Small intestine (tissue), 7 donors: ENCODE measurements at regions not wholly inside any gene's neighbourhood (a gene's known extent, or its start where the extent isn't known, plus 50 kb on each side); places are given as distances from the start of the nearest gene placed in this dataset.

Experiments used
- DNase-seq, 2 donors: peaks; one replicate each; pipeline versions ENCODE4 v3.0.0 to v3.0.0-alpha.2; 2013
- FAIRE-seq: peaks from 2 replicates; lab custom pipeline; 2012; peaks lifted over from hg19 to GRCh38; lab: Jason Lieb, UNC
- H3K27ac ChIP-seq, 3 donors: one replicate each; pipeline ENCODE4 v1.5.1; 2013; ENCODE audit warnings: low read length in 2 of 3, mild to moderate bottlenecking in 2 of 3, control low read depth in 1 of 3, inconsistent platforms in 1 of 3, low read depth in 1 of 3, moderate library complexity in 1 of 3
- H3K27me3 ChIP-seq, 3 donors: one replicate each; pipeline ENCODE4 v1.6.1; 2013; ENCODE audit warnings: low read length in 3 of 3, inconsistent platforms in 1 of 3; ENCODE audit not compliant: control insufficient read depth in 3 of 3, insufficient read depth in 3 of 3
- H3K36me3 ChIP-seq, 3 donors: one replicate each; pipeline ENCODE4 v1.6.1; 2013; ENCODE audit warnings: low read length in 3 of 3, inconsistent platforms in 1 of 3, low read depth in 1 of 3, mild to moderate bottlenecking in 1 of 3, moderate library complexity in 1 of 3; ENCODE audit not compliant: control insufficient read depth in 3 of 3, insufficient read depth in 2 of 3
- H3K4me1 ChIP-seq, 3 donors: one replicate each; pipeline ENCODE4 v1.6.1; 2013; ENCODE audit warnings: low read length in 2 of 3, inconsistent platforms in 1 of 3, low read depth in 1 of 3, mild to moderate bottlenecking in 1 of 3, moderate library complexity in 1 of 3; ENCODE audit not compliant: control insufficient read depth in 3 of 3, insufficient read depth in 2 of 3
- H3K4me3 ChIP-seq, 3 donors: one replicate each; pipeline ENCODE4 v1.5.1; 2013; ENCODE audit warnings: low read length in 3 of 3, control low read depth in 1 of 3, inconsistent platforms in 1 of 3, low read depth in 1 of 3, mild to moderate bottlenecking in 1 of 3, moderate library complexity in 1 of 3
- H3K9me3 ChIP-seq, 2 donors: one replicate each; pipeline ENCODE4 v1.6.1; 2013; ENCODE audit warnings: low read depth in 1 of 2, low read length in 1 of 2; ENCODE audit not compliant: control insufficient read depth in 2 of 2, insufficient read depth in 1 of 2
- WGBS, 3 donors: extraction: QIAGEN DNeasy Blood & Tissue Kit; methylation state at CpG; one replicate each; pipeline ENCODE4 v1.1.7; 2013; 5-methylcytosine and 5-hydroxymethylcytosine counted together
- donor health status: healthy with polysubstance abuse.
- donor health status: control.
- donor health status: control.
- donor health status: Bipolar disorder and iron deficiency.
- donor health status: healthy.

DNA sequence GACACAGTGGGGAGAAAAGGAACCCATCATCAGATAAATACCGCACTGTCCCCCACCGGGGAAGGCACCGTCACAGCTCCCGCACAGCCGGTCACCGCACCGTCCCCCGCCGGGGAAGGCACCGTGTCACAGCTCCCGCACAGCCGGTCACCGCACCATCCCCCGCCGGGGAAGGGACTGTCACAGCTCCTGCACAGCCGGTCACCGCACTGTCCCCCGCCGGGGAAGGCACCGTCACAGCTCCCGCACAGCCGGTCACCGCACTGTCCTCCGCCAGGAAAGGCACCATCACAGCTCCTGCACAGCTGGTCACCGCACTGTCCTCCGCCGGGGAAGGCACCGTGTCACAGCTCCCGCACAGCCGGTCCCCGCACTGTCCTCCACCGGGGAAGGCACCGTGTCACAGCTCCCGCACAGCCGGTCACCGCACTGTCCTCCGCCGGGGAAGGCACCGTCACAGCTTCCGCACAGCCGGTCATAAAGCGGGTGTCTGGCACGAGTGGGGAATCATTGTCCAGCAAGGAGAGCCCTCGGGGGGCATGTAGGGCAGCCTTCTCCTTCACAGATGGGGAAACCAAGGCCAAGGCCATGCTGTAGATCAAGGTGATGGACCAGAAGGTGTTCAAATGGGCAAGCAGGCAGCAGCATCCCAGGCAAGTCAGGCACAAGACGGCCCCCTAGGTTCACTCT lies 280.1 kb downstream of the NPHP4 start:
- Histone ChIP-seq H3K27ac (no peak overlapping the region), H3K36me3 (no peaks in the 10 kb centered on the region), H3K4me3 (no peak overlapping the region), H3K4me1 (no peaks in the 10 kb centered on the region), H3K9me3 (peaks cover 0 to 5% of the 10 kb centered on the region in 2 donors), H3K27me3 (no peaks in the 10 kb centered on the region)
- FAIRE-seq (no peak), DNase-seq (no peak)
- WGBS, 3 donors = 93 to 95% (median 93%) methylated on average over 45 of the region's 45 CpGs

DNA sequence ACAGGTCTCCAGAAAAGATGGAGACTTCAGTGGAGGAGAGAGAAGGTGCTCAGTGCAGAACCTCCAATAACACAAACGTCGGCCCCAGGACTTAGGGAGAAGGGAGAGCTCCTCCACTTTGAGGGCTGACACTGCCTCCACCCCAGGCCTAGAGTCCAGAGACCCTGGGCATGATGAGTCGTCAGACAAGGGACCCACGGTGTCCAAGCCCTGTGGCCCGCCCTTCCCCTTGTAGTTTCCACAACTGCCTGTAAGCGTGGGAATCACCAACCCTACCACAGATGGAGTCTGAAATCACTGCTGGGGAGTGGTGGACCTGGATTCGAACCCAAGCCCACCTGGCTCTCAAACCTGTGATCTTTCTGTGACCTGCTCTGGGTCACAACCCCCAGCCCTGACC lies 281.1 kb downstream of the NPHP4 start:
- Histone ChIP-seq H3K9me3 (peaks cover 0 to 3% of the 10 kb centered on the region in 2 donors), H3K27me3 (no peaks in the 10 kb centered on the region), H3K4me3 (no peak overlapping the region), H3K36me3 (no peaks in the 10 kb centered on the region), H3K4me1 (no peaks in the 10 kb centered on the region), H3K27ac (no peak overlapping the region)
- 71 to 83% (median 73%) methylated on average over 7 of the region's 7 CpGs for WGBS, 3 donors
- no peak for FAIRE-seq
- DNase-seq = no peak

DNA sequence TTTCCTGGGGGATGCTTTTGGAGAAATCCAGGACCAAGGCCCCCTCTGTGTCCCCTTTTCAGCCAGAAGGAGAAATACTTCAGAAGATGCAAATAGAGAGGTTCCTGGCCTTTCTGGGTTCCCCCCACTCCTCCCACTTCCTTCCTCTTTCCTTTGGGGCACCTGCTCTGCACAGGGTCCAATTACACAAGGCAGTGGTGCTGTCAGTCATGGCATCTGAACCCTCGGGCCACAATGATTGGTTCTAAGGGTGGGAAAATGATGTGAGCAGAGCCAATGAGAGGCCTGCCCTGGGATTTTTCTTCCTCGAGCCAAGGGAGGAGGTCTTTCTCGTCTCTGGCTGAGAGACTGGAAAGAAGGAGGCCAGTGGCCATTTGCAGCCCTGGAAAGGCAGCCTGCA lies 282.2 kb downstream of the NPHP4 start:
- Histone ChIP-seq H3K4me1 (no peaks in the 10 kb centered on the region), H3K9me3 (no peaks in the 10 kb centered on the region), H3K36me3 (no peaks in the 10 kb centered on the region), H3K27me3 (no peaks in the 10 kb centered on the region), H3K4me3 (no peak overlapping the region), H3K27ac (no peak overlapping the region)
- DNase-seq (no peak), FAIRE-seq (no peak)
- WGBS, 3 donors = 41 to 73% (median 60%) methylated on average over 3 of the region's 3 CpGs

DNA sequence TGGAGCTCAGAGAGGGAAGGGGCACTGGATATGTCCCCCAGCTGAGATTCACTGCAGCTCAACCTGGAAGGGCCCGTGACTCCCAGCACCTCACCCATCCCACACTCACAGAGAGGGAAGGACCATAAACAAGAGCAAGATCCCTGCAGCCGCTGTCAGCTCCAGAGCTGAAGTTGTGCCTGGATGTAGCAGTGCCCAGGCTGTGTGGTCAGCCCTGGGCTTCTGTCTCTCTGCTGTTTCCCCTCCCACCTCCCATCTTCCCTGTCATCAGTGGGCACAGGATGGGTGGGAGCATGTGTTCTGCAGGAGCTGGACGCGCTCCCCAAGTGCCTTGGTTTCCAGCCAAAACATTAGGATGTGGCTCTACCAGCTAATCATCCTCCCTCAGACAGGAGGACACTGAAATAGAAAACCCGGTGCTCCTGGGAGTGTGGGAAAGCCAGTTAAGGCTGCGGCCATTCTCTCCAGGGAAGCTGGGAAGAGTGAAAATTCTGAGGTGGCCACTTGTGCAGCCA lies 282.7 kb downstream of the NPHP4 start:
- FAIRE-seq (no peak), DNase-seq (no peak)
- Histone ChIP-seq H3K9me3 (no peaks in the 10 kb centered on the region), H3K4me3 (no peak overlapping the region), H3K27me3 (no peaks in the 10 kb centered on the region), H3K36me3 (no peaks in the 10 kb centered on the region), H3K27ac (no peak overlapping the region), H3K4me1 (no peaks in the 10 kb centered on the region)
- WGBS, 3 donors = 62 to 79% (median 76%) methylated on average over 6 of the region's 6 CpGs

DNA sequence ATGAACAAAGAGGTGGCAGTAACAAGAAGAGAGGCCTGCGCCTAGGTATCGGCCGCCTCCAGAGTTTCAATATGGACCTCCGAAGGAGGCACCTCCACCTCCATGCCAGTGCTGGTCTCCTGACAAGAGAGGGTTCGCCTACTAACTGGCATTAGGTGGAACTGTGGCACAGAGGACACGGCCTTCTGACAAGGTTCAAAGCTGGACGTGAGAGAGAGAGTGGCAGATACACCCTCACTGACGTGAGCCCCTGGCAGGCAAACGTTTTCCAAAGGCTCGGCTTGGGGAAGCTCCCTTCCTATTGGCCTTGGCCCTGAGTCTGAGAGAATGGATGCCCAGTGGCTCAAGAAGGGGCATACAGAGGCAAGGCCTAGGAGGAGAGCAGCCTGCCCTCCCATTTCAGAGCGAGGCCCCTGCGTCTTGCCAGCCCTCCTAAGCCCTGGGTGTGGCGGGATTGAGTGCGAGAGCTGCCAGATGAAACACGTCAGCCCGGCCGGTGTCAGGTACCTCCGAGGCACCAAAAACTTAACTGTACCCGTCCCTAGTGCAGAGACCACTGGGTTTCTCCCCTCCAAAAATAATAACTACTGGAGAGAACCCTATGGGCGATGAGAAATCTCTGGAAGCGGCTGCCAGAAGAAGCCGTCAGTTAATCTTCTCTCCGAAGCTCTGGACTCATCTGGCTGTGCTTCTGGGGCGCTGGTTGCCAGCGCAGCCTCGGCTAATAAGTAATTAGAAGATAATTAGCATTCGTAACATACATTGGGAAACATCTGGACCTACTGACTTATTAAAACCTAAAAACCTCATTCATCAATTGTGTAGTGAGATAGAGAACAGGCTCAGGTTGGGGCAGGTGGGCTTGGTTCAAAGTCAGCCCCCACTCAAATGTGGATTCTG lies 283.6 kb downstream of the NPHP4 start:
- DNase-seq (no peak), FAIRE-seq (no peak)
- Histone ChIP-seq H3K36me3 (no peaks in the 10 kb centered on the region), H3K27ac (no peak overlapping the region), H3K4me1 (no peaks in the 10 kb centered on the region), H3K4me3 (no peak overlapping the region), H3K27me3 (no peaks in the 10 kb centered on the region), H3K9me3 (no peaks in the 10 kb centered on the region)
- WGBS, 3 donors = 84 to 85% (median 85%) methylated on average over 27 of the region's 27 CpGs

DNA sequence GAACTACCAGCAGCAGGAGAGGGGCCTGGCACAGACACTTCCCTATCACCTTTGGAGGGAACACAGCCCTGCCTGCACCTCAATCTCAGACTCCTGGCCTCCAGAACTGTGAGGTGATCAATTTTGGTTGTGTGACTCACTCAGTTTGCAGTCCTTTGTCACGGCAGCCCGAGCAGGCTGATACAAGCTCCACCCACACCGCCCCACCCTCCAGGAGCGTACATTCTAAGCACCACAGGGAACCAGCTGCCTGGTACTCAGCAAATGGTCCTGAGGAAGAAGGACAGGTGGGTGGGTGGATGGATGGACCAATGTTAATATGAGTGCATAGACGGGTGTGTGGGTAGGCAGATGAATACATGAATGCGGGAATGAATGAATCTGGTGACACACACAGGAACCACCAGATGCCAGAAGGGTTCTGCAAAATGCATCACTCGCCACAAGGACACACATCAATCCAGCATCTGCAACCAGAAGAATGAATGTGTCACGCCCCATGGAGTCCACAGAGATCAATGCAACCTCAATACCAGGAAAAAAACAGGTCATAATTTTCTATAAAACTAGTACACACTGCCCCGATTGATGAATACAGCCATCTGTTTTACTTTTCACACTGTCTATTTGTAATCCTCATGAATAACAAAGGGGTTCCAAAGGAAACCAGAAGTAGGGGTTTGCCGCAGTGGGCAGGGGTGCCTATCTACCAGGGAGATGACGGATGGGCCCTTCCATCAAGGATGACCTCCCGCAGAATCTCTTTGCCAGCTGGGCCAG lies 284.5 kb downstream of the NPHP4 start:
- H3K36me3 ChIP-seq = no peaks in the 10 kb centered on the region
- no peak overlapping the region for H3K4me3 ChIP-seq
- H3K4me1 ChIP-seq = no peaks in the 10 kb centered on the region
- H3K27me3 ChIP-seq = no peaks in the 10 kb centered on the region
- FAIRE-seq = no peak
- WGBS, 3 donors = 66 to 78% (median 70%) methylated on average over 12 of the region's 12 CpGs
- H3K27ac ChIP-seq = no peak overlapping the region
- DNase-seq = no peak
- no peaks in the 10 kb centered on the region for H3K9me3 ChIP-seq

DNA sequence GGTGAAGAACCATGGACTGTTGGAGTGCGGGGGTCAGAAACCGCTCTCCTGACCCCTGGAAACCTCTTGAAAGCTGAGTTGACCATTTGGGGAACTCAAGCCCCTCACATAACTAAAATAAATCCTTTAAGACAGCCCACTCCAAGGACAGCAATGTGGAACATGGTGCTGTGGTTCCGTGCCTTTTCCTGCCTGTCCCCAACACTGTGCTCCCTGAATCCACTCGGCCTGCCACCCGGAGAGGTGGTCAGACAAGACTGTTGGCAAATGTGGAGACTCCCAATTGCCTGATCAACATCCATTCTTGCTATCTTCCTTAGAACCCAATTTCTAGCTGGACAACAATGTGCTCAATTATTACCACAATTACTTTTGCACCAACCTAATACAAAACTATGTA lies 286.0 kb downstream of the NPHP4 start:
- H3K27ac ChIP-seq = no peak overlapping the region
- no peaks in the 10 kb centered on the region for H3K9me3 ChIP-seq
- 87 to 91% (median 89%) methylated on average over 5 of the region's 5 CpGs for WGBS, 3 donors
- no peaks in the 10 kb centered on the region for H3K27me3 ChIP-seq
- no peak for FAIRE-seq
- H3K4me1 ChIP-seq = no peaks in the 10 kb centered on the region
- DNase-seq = no peak
- no peaks in the 10 kb centered on the region for H3K36me3 ChIP-seq
- H3K4me3 ChIP-seq = no peak overlapping the region

DNA sequence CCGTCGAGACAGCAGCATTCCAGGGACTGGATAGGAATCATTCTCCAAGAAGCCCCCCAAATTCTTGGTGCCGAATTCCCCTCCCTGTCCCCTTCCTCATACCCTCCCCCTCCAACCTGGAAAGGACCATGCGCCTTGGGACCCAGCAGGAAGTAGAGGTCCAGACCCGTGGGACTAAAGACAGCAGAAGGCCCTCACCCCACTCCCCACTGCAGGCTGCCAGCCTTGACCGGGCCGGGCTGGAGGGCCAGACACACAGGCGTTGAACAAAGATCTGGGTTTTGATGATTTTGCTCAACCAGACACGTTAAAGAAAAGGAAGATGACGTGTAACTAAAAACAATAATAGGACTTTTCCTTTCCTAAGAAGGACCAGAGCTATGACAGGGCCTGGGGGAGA lies 286.5 kb downstream of the NPHP4 start:
- 78 to 81% (median 78%) methylated on average over 10 of the region's 10 CpGs for WGBS, 3 donors
- no peak for FAIRE-seq
- Histone ChIP-seq H3K27ac (no peak overlapping the region), H3K9me3 (no peaks in the 10 kb centered on the region), H3K4me3 (no peak overlapping the region), H3K4me1 (no peaks in the 10 kb centered on the region), H3K36me3 (no peaks in the 10 kb centered on the region), H3K27me3 (no peaks in the 10 kb centered on the region)
- DNase-seq = no peak
